OCI-LY1 (cell line): ENCODE measurements at regions not wholly inside any gene's neighbourhood (a gene's known extent, or its start where the extent isn't known, plus 50 kb on each side); places are given as distances from the start of the nearest gene placed in this dataset.

Experiments
- H2AFZ ChIP-seq: fragments of 200-600 bp; sonication (generic), shearing (Covaris generic); 2 replicates; pipeline ENCODE4 v1.6.0; 2014; ENCODE audit warnings: antibody characterized with exemption, mild to moderate bottlenecking, low read length
- H3F3A ChIP-seq: fragments of 200-600 bp; sonication (generic), shearing (Covaris generic); 2 replicates; pipeline ENCODE4 v1.6.0; 2014; ENCODE audit warnings: mild to moderate bottlenecking, antibody characterized with exemption, low read length, moderate library complexity; ENCODE audit not compliant: insufficient read depth
- H3K27ac ChIP-seq: fragments of 200-600 bp; sonication (generic); 2 replicates; pipeline ENCODE4 v1.5.1; 2014; ENCODE audit warnings: low read length, mixed run types, mild to moderate bottlenecking, low read depth; ENCODE audit not compliant: poor library complexity, severe bottlenecking
- H3K27me3 ChIP-seq: fragments of 200-600 bp; sonication (generic); 2 replicates; pipeline ENCODE4 v1.6.0; 2014; ENCODE audit warnings: antibody characterized with exemption, mild to moderate bottlenecking, low read length, moderate library complexity; ENCODE audit not compliant: insufficient read depth
- H3K36me3 ChIP-seq: fragments of 200-600 bp; sonication (generic); 2 replicates; pipeline ENCODE4 v1.6.1; 2014; ENCODE audit warnings: mild to moderate bottlenecking, antibody characterized with exemption, low read length, moderate library complexity, mixed read lengths; ENCODE audit not compliant: insufficient read depth
- H3K4me1 ChIP-seq: fragments of 200-600 bp; sonication (generic); 2 replicates; pipeline ENCODE4 v1.5.1; 2014; ENCODE audit warnings: mild to moderate bottlenecking, low read length, moderate library complexity; ENCODE audit not compliant: insufficient read depth, severe bottlenecking
- H3K4me2 ChIP-seq: fragments of 200-600 bp; sonication (generic), shearing (Covaris generic); 2 replicates; pipeline ENCODE4 v1.6.1; 2014; ENCODE audit warnings: low read length
- H3K4me3 ChIP-seq: fragments of 200-600 bp; sonication (generic); 2 replicates; pipeline ENCODE4 v1.5.1; 2014; ENCODE audit warnings: low read length, low read depth, mild to moderate bottlenecking, mixed read lengths; ENCODE audit not compliant: poor library complexity, severe bottlenecking
- H3K79me2 ChIP-seq: fragments of 200-600 bp; shearing (Covaris generic); 2 replicates; pipeline ENCODE4 v1.6.1; 2016; ENCODE audit warnings: mixed run types, low read length, mixed read lengths; ENCODE audit not compliant: insufficient read depth
- H3K9ac ChIP-seq: fragments of 200-600 bp; sonication (generic), shearing (Covaris generic); 2 replicates; pipeline ENCODE4 v1.6.1; 2014; ENCODE audit warnings: mild to moderate bottlenecking, low read length, mixed read lengths
- H3K9me2 ChIP-seq: fragments of 200-600 bp; sonication (generic), shearing (Covaris generic); 2 replicates; pipeline ENCODE4 v1.6.1; 2014; ENCODE audit warnings: low read depth, mild to moderate bottlenecking, low read length, mixed read lengths
- H3K9me3 ChIP-seq: fragments of 200-600 bp; shearing (Covaris generic); 2 replicates; pipeline ENCODE4 v1.6.1; 2014; ENCODE audit warnings: low read length, mixed read lengths
- H4K20me1 ChIP-seq: fragments of 200-600 bp; sonication (generic), shearing (Covaris generic); 2 replicates; pipeline ENCODE4 v1.6.0; 2016; ENCODE audit warnings: mild to moderate bottlenecking, low read length; ENCODE audit not compliant: insufficient read depth
- CTCF ChIP-seq: fragments of 200-600 bp; sonication (generic), shearing (Covaris generic); IDR thresholded peaks from 2 replicates; pipeline ENCODE4 v1.5.1; 2017; ENCODE audit warnings: mild to moderate bottlenecking, antibody characterized with exemption, low read length, moderate library complexity, mixed read lengths
- EZH2 ChIP-seq: fragments of 200-600 bp; sonication (generic), shearing (Covaris generic); IDR thresholded peaks from 2 replicates; pipeline ENCODE4 v1.8.0; 2017; ENCODE audit warnings: borderline replicate concordance, mixed run types, mild to moderate bottlenecking, antibody characterized with exemption, low read length, moderate library complexity, mixed read lengths

GRCh38 chr2:75328156-75328555, 128.8 kb upstream of the TACR1 start:
- Histone ChIP-seq H3K36me3 (no peaks in the 10 kb centered on the region), H3K9me3 (no peaks in the 10 kb centered on the region), H3K27me3 (no peaks in the 10 kb centered on the region), H4K20me1 (no peaks in the 10 kb centered on the region), H3K4me1 (no peaks in the 10 kb centered on the region), H3K79me2 (no peaks in the 10 kb centered on the region), H3K4me2 (no peak overlapping the region), H3K9me2 (no peaks in the 10 kb centered on the region), H3F3A (no peaks in the 10 kb centered on the region), H2AFZ (no peak overlapping the region), H3K27ac (no peak overlapping the region), H3K4me3 (no peak overlapping the region), H3K9ac (no peak overlapping the region)
- TF ChIP-seq CTCF (no peak), EZH2 (no peak)

DNA sequence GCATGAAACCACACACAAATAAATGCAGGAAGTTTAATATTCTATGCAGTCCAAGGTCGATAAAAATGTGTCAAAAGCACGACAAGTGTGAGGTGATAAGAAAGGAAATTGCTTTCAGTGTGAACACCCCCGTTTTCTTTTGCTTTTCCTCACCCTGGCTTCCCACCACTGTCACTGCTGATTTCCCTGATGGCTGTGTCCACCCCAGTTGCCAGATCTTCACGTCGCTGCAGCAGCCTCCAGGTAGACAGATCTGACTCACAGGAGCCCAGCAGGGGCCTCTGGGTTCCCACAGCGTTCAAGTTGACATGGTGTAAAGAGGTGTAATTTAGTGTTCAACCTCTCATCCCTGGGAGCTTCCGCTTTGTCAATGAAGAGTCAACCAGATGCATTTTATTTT, 128.0 kb upstream of the TACR1 start:
- no peak overlapping the region for H2AFZ ChIP-seq
- no peaks in the 10 kb centered on the region for H4K20me1 ChIP-seq
- no peak for TF ChIP-seq CTCF
- no peak for TF ChIP-seq EZH2
- H3K4me1 ChIP-seq: no peaks in the 10 kb centered on the region
- no peaks in the 10 kb centered on the region for H3K27me3 ChIP-seq
- H3K9ac ChIP-seq: no peak overlapping the region
- H3K27ac ChIP-seq: no peak overlapping the region
- H3K9me3 ChIP-seq: no peaks in the 10 kb centered on the region
- no peaks in the 10 kb centered on the region for H3K9me2 ChIP-seq
- H3K4me2 ChIP-seq: no peak overlapping the region
- H3K36me3 ChIP-seq: no peaks in the 10 kb centered on the region
- H3F3A ChIP-seq: no peaks in the 10 kb centered on the region
- no peaks in the 10 kb centered on the region for H3K79me2 ChIP-seq
- H3K4me3 ChIP-seq: no peak overlapping the region

DNA sequence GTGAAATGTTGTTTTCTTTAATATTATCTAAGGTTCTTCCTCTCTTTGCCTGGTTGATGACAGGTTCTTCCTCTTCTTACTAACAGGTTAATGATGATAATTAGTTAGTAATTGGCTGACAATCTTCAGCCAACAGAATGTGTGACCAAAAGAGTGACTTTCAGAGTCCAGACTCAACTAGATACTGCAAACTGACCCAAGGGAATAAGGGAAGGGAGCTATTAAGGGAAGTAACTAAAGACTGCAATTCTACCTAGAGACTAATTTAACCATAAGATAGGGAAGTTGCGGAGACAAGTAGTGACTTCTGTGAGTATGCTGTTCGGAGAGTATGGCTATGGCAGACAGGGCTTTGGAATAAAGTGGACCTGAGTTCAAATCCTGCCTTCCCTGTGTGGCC, 127.3 kb upstream of the TACR1 start:
- no peak overlapping the region for H3K4me3 ChIP-seq
- TF ChIP-seq EZH2 (no peak), CTCF (no peak)
- H3K27ac ChIP-seq: no peak overlapping the region
- H3F3A ChIP-seq: no peaks in the 10 kb centered on the region
- H2AFZ ChIP-seq: no peak overlapping the region
- no peaks in the 10 kb centered on the region for H3K9me2 ChIP-seq
- H4K20me1 ChIP-seq: no peaks in the 10 kb centered on the region
- H3K4me2 ChIP-seq: no peak overlapping the region
- no peaks in the 10 kb centered on the region for H3K79me2 ChIP-seq
- no peaks in the 10 kb centered on the region for H3K27me3 ChIP-seq
- no peaks in the 10 kb centered on the region for H3K4me1 ChIP-seq
- no peaks in the 10 kb centered on the region for H3K9me3 ChIP-seq
- no peaks in the 10 kb centered on the region for H3K36me3 ChIP-seq
- H3K9ac ChIP-seq: no peak overlapping the region
